ENCODE measurements at regions not wholly inside any gene's neighbourhood (a gene's known extent, or its start where the extent isn't known, plus 50 kb on each side); places are given as distances from the start of the nearest gene placed in this dataset.

GRCh38 chr11:23954730-23955129, 542.1 kb upstream of the LUZP2 start:
- no peak for FAIRE-seq

GRCh38 chr11:23956586-23956985, 540.3 kb upstream of the LUZP2 start:
- FAIRE-seq: no peak
- no peak for DNase-seq (ENCODE audit: insufficient read length, low spot score)
- TF ChIP-seq SPI1 (IDR thresholded peaks at IDR 0.05; ENCODE audit: low read depth, low read length): no peak
- TF ChIP-seq POLR2AphosphoS5 (IDR thresholded peaks at IDR 0.05; ENCODE audit: low read depth, low read length): no peak
- no peak for TF ChIP-seq POLR2A (IDR thresholded peaks at IDR 0.05; ENCODE audit: low read depth, low read length)
- TF ChIP-seq TAF1 (IDR thresholded peaks at IDR 0.05; ENCODE audit: low read depth, low read length): no peak
- TF ChIP-seq POU2F2 (IDR thresholded peaks at IDR 0.05; ENCODE audit: low read depth, low read length): no peak
- TF ChIP-seq PAX5 (IDR thresholded peaks at IDR 0.05; ENCODE audit: insufficient read depth, low read length, severe bottlenecking): no peak

More at GRCh38 chr11:23954730-23955129, 542.1 kb upstream of the LUZP2 start:
- TF ChIP-seq POLR2A (IDR thresholded peaks at IDR 0.05; ENCODE audit: low read depth, low read length) (no peak), POU2F2 (IDR thresholded peaks at IDR 0.05; ENCODE audit: low read depth, low read length) (no peak), POLR2AphosphoS5 (IDR thresholded peaks at IDR 0.05; ENCODE audit: low read depth, low read length) (no peak), TAF1 (IDR thresholded peaks at IDR 0.05; ENCODE audit: low read depth, low read length) (no peak)
- DNase-seq (ENCODE audit: insufficient read length, low spot score): no peak

- DNase-seq (ENCODE audit: insufficient read length, low spot score): no peak
- no peak for FAIRE-seq
- no peak for TF ChIP-seq PAX5 (IDR thresholded peaks at IDR 0.05; ENCODE audit: insufficient read depth, low read length, severe bottlenecking)
- TF ChIP-seq POU2F2 (IDR thresholded peaks at IDR 0.05; ENCODE audit: low read depth, low read length): no peak
- TF ChIP-seq POLR2A (IDR thresholded peaks at IDR 0.05; ENCODE audit: low read depth, low read length): no peak
- TF ChIP-seq TAF1 (IDR thresholded peaks at IDR 0.05; ENCODE audit: low read depth, low read length): no peak
- no peak for TF ChIP-seq SPI1 (IDR thresholded peaks at IDR 0.05; ENCODE audit: low read depth, low read length)
- no peak for TF ChIP-seq POLR2AphosphoS5 (IDR thresholded peaks at IDR 0.05; ENCODE audit: low read depth, low read length)
Observed at GRCh38 chr11:23957314-23957713, 539.5 kb upstream of the LUZP2 start.

DNA sequence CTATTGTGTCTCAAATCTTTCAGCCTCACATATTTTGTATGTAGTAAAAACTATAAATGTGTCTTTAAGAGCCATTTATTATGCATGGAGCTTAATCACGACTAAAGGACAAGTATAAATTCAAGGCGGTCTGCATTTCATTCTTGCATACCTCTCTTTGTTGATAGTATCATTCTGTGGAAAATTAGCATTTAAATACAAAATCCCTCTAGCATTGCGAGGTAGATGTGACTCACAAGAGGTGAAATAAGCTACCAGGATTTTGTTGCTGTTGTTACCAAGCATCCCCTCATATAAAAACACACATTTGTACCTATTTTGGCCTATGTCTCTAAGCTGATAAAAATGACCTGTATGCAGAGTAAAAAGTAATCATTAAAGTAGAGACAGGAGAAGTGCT, 537.4 kb upstream of the LUZP2 start:
- DNase-seq (ENCODE audit: insufficient read length, low spot score) (no peak), FAIRE-seq (no peak)
- TF ChIP-seq TAF1 (IDR thresholded peaks at IDR 0.05; ENCODE audit: low read depth, low read length) (no peak), POU2F2 (IDR thresholded peaks at IDR 0.05; ENCODE audit: low read depth, low read length) (no peak), PAX5 (IDR thresholded peaks at IDR 0.05; ENCODE audit: insufficient read depth, low read length, severe bottlenecking) (no peak)

DNA sequence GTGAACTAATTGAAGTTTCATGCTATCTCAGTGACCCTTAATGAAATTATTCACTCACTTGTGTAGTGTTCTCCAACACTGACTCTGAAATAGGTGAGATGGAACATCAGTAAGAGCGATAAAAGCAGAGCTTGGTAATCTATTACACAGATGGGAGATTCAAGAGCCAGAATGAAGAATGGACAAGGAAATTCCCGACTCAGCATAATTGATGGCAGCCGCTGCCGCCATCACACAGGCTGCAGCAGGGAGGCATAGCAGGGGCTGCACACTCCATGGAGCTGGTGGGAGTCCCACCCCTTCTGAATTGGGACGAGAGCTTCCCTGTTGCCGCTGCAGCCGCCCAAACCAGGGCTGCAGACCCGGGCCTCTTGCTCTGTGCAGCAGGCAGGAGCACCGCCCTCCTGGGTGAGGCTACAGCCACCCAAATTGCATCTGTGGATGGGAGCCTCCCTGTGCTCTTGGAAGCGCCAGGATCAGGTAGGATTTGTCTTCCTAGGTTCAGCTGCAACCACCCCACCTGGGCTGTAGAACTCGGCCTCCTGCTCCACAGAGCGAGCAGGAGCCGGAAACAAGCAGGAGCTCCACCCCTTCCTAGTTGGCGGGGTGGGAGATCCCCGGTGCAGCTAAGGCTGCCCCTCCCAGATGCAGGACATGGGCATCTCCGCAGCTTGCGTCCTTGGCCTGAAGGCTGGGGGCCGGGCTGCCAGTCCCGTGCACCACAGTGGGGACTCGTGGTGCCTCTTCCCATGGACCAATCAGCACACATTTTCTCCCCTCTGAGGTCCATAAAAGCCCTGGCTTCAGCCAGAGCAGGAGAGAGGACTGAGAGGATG, 535.1 kb upstream of the LUZP2 start:
- TF ChIP-seq POLR2AphosphoS5 (IDR thresholded peaks at IDR 0.05; ENCODE audit: low read depth, low read length) (no peak), POLR2A (IDR thresholded peaks at IDR 0.05; ENCODE audit: low read depth, low read length) (no peak), SPI1 (IDR thresholded peaks at IDR 0.05; ENCODE audit: low read depth, low read length) (no peak), TAF1 (IDR thresholded peaks at IDR 0.05; ENCODE audit: low read depth, low read length) (no peak), PAX5 (IDR thresholded peaks at IDR 0.05; ENCODE audit: insufficient read depth, low read length, severe bottlenecking) (no peak), POU2F2 (IDR thresholded peaks at IDR 0.05; ENCODE audit: low read depth, low read length) (no peak)
- FAIRE-seq (no peak), DNase-seq (ENCODE audit: insufficient read length, low spot score) (no peak)

- TF ChIP-seq PAX5 (IDR thresholded peaks at IDR 0.05; ENCODE audit: insufficient read depth, low read length, severe bottlenecking): no peak
- no peak for TF ChIP-seq SPI1 (IDR thresholded peaks at IDR 0.05; ENCODE audit: low read depth, low read length)
- TF ChIP-seq TAF1 (IDR thresholded peaks at IDR 0.05; ENCODE audit: low read depth, low read length): no peak
- no peak for TF ChIP-seq POU2F2 (IDR thresholded peaks at IDR 0.05; ENCODE audit: low read depth, low read length)
- TF ChIP-seq POLR2AphosphoS5 (IDR thresholded peaks at IDR 0.05; ENCODE audit: low read depth, low read length): no peak
- no peak for TF ChIP-seq POLR2A (IDR thresholded peaks at IDR 0.05; ENCODE audit: low read depth, low read length)
- DNase-seq (ENCODE audit: insufficient read length, low spot score) (no peak), FAIRE-seq (no peak)
Observed at GRCh38 chr11:23973244-23973643, 523.6 kb upstream of the LUZP2 start.

DNA sequence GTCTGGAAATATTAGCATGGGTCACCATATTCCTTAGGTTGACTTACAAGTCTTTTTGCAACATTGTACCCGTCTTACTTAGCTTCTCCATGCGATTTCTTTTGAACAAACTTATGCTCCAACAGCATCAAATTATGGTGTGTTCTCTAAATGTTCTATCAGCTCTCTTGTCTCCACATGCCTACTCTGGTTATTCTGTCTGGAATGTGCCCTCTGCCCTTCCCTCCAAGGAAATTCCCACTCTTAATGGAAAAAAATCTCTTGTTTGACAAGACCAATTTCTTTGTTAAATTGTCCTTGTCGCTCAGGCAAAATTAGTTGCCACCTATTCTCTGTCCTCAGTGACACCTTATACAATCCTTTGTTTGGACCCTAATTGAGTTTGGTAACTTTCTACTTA, 522.8 kb upstream of the LUZP2 start:
- no peak for FAIRE-seq
- TF ChIP-seq TAF1 (IDR thresholded peaks at IDR 0.05; ENCODE audit: low read depth, low read length): no peak
- TF ChIP-seq SPI1 (IDR thresholded peaks at IDR 0.05; ENCODE audit: low read depth, low read length): no peak
- TF ChIP-seq PAX5 (IDR thresholded peaks at IDR 0.05; ENCODE audit: insufficient read depth, low read length, severe bottlenecking): no peak
- no peak for TF ChIP-seq POU2F2 (IDR thresholded peaks at IDR 0.05; ENCODE audit: low read depth, low read length)
- no peak for TF ChIP-seq POLR2A (IDR thresholded peaks at IDR 0.05; ENCODE audit: low read depth, low read length)
- no peak for TF ChIP-seq POLR2AphosphoS5 (IDR thresholded peaks at IDR 0.05; ENCODE audit: low read depth, low read length)

GRCh38 chr11:23974601-23975000, 522.3 kb upstream of the LUZP2 start:
- FAIRE-seq (no peak), DNase-seq (ENCODE audit: insufficient read length, low spot score) (no peak)
- TF ChIP-seq POLR2AphosphoS5 (IDR thresholded peaks at IDR 0.05; ENCODE audit: low read depth, low read length): no peak
- TF ChIP-seq PAX5 (IDR thresholded peaks at IDR 0.05; ENCODE audit: insufficient read depth, low read length, severe bottlenecking): no peak
- TF ChIP-seq POLR2A (IDR thresholded peaks at IDR 0.05; ENCODE audit: low read depth, low read length): no peak
- TF ChIP-seq SPI1 (IDR thresholded peaks at IDR 0.05; ENCODE audit: low read depth, low read length): no peak
- TF ChIP-seq TAF1 (IDR thresholded peaks at IDR 0.05; ENCODE audit: low read depth, low read length): no peak
- no peak for TF ChIP-seq POU2F2 (IDR thresholded peaks at IDR 0.05; ENCODE audit: low read depth, low read length)

More for the DNA sequence above, 522.8 kb upstream of the LUZP2 start:
- no peak for DNase-seq (ENCODE audit: insufficient read length, low spot score)

DNA sequence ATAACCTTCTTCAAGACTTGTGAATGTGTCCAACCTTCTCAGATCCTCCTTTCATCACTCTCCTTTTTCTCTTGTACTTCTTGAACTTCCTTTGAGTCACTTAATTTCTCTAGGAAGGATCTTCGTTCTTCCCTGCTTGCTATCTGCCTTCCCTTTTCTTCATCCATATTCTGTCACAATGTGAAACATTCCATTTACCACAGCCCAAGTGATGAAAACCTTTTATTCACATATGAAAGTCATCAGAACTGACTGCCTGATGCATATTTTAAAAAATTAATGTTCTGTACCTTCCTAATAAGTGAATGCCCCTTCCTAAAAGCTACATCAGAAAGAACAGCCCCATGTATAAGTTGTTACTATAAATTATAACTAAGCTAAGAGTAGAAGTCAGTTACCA, 520.4 kb upstream of the LUZP2 start:
- TF ChIP-seq TAF1 (IDR thresholded peaks at IDR 0.05; ENCODE audit: low read depth, low read length): no peak
- no peak for TF ChIP-seq POLR2A (IDR thresholded peaks at IDR 0.05; ENCODE audit: low read depth, low read length)
- FAIRE-seq (no peak), DNase-seq (ENCODE audit: insufficient read length, low spot score) (no peak)

DNA sequence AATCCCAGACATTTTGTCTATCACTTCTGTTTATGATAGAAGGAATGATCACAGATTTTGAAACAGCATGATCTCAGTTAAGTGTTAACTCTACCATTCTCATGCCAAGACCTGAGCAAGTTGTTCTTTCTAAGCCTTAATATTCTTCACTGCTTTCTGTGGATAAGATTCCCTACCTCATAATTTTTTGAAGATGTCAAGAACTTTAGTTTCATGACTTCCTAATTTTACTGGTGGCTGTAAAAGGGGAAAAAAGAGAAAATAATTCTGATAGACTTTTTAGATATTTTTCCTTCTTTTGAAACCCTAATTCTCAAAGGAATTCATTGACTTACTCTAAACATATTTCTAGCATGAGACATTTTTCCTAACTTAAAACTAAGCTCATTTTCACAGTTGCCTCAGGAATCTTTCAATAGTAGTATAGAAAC, 520.0 kb upstream of the LUZP2 start:
- FAIRE-seq: no peak
- no peak for TF ChIP-seq SPI1 (IDR thresholded peaks at IDR 0.05; ENCODE audit: low read depth, low read length)
- no peak for TF ChIP-seq POLR2A (IDR thresholded peaks at IDR 0.05; ENCODE audit: low read depth, low read length)
- TF ChIP-seq PAX5 (IDR thresholded peaks at IDR 0.05; ENCODE audit: insufficient read depth, low read length, severe bottlenecking): no peak
- DNase-seq (ENCODE audit: insufficient read length, low spot score): no peak
